ENCODE measurements at regions not wholly inside any gene's neighbourhood (a gene's known extent, or its start where the extent isn't known, plus 50 kb on each side); places are given as distances from the start of the nearest gene placed in this dataset.

- no peak for DNase-seq
Observed at GRCh38 chr5:54632131-54632701, 114.7 kb downstream of the SNX18 start.

DNA sequence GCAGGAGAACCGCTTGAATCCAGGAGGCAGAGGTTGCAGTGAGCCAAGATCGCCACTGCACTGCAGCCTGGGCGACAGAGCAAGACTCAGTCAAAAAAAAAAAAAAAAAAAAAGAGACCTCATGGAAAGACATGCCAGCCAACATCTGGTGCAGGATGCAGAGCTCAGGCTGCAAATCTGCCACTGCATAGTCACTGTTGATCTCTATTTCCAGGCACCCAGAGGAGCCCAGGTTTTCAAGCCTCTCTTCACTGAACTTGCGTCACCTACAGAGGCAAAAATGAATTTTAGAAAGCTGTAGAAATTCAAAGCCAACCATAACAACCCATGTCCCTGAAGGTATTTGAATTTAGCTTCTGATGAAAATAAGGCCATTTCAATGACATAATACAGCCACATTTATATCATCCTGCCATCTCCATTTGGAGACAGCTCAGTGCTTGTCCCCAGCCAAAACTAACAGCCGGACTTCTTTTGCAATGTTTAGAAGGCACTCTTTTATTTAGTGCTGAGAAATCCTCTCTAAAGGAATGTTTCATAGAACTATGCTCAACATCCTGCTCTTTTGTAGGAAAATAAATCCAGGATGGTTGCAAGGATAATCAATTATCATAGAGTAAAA lies 113.3 kb downstream of the SNX18 start:
- DNase-seq = no peak

DNA sequence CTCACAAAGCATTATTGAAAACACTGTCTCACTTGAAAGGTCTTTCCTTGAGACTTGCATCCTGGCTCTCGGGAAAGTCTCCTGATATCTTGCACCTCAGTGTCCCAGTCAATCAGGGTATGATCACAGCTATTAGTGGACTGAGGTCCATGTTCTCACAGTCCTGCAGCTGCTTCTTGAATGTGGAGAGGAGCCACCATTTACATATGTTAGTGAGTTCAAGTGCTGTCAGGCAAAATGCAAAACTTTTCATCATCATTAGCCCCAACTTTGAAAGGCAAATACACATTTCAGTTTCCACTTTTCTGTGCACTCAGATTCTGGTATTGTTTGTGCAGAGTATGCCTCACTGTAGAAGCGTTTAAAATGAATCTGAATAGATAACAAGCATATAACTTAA lies 111.6 kb downstream of the SNX18 start:
- no peak for DNase-seq

GRCh38 chr5:54628050-54628449 lies 110.5 kb downstream of the SNX18 start:
- no peak for DNase-seq

GRCh38 chr5:54626407-54626806 lies 108.8 kb downstream of the SNX18 start:
- no peak for DNase-seq

DNA sequence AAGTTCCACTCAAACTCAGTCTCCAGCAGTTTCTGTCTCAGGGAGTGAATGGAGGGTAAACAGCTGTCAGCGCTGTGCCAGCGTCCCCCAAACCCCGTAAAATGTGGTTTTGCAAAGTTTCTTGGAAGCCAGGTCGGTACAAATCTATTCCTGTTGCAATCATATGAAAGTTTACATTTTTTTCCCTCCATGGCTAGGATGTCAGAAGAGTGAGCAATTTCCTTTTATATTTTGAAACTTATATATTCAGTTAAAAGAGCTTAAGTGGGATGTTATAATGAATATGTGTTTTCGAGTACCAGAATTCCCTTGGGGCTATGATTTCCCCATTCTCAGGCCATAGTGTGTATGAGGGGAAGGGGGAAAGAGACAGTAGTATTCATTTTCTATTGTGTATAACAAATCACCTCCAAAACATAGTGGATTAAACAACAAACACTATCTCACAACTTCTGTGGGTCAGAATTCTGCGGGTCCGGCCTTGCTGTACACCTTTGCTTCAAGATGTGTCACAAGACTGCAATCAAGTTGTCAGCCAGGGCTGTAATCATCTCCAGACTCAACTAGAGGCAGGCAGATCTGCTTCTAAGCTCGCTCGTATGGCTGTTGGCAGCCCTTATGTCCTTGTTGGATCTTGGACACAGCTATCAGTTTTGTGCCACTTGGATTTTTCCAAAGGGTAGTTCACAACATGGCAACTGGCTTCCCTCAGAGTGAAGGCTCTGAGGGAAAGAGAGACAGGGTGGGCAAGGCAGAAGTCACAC lies 107.4 kb downstream of the SNX18 start:
- no peak for DNase-seq

- DNase-seq = no peak
Observed at GRCh38 chr5:54621709-54622108, 104.2 kb downstream of the SNX18 start.

GRCh38 chr5:54621048-54621447 lies 103.5 kb downstream of the SNX18 start:
- DNase-seq = no peak

GRCh38 chr5:54620141-54620933 lies 102.8 kb downstream of the SNX18 start:
- no peak for DNase-seq

- no peak for DNase-seq
Observed at GRCh38 chr5:54619731-54620130, 102.2 kb downstream of the SNX18 start.

- DNase-seq = no peak
Observed at GRCh38 chr5:54616518-54617220, 99.1 kb downstream of the SNX18 start.

DNA sequence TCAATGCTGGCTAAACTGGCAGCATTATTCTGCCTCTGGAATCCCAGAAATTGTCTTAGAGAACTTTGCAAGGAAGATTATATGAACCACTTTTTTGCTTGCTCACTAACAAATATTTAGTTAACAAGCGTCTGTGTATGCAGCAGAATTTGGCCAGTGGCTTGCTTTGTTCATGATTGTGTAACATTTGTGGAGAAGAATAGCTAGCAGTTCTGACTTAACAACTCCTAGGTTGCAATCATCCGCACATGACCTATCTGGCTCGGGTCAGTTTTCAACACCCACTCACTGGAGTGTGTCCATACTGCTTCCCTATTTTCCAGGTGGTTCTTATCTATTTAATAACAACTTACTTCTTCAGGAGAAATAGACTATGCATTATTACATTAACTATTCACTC lies 98.5 kb downstream of the SNX18 start:
- DNase-seq = no peak

DNA sequence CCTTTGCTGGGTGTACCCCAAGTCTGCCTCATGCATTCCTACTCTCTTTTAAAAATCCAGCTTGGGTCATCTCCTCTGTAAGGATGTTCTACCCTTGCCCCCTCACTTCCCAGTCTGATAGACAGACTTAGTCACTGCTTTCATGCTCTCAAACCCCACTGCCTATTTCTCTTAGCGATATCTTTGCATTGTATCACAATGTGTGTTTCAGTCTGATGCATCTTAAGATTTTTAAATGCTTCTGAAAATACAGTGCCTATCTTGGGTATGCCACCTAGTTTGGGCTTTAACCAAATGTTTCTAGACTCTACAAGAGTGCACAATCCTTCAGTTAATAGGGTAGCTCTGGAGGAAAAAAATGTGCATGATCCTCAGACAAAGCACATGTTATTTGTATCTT lies 97.8 kb downstream of the SNX18 start:
- no peak for DNase-seq

DNA sequence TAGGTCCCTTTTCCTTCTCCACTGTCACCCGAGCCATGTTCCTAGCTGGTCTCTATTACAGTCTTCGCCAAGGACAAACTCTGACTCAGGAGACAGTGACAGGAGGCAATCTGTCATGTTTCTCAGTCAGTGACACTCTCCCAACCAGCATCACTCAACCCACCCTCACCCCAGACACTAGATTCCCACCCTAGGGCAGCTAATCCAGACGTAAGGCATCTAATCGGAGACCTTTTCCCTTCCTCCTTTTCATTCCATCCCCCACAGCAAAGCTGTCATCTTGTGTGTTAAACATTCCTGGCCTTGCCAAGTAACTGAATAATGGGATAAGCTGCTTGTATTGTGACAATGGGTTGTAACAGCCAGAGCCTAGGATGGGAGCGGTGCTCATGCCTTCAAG lies 95.2 kb downstream of the SNX18 start:
- no peak for DNase-seq

DNA sequence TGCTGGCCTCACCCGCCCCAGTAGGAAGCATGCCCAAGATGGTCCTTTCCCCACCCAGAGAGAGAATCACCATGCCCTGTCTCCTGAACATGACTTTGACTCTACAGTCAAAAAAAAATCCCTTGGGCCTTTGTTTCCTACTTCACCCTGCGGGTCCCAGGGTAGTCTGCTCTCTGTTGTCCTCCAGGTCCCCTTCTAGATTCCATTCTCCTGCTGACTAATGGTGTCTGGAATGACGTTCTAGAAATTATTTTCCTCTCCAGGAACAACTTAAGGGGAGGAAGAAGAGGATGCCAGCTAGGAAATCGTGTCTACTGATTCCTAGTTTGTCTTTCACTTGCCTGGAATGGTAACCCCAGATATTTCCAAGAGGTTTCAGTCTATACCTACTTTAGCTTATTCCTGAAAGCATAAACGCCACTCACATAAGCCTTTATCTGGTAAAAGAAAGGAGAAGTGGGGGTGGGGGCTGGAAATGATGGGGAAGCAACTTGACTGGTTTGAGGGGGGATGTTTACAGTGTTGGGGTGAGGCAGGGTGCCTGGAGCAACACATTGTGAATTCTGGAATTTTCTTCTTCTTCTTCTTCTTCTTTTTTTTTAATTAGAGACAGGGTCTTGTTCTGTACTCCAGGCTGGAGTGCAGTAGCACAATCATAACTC lies 93.9 kb downstream of the SNX18 start:
- DNase-seq = no peak

GRCh38 chr5:54610197-54610944 lies 92.8 kb downstream of the SNX18 start:
- DNase-seq = peak; percentile 4

- no peak for DNase-seq
Observed at GRCh38 chr5:54608423-54609085, 91.0 kb downstream of the SNX18 start.

DNA sequence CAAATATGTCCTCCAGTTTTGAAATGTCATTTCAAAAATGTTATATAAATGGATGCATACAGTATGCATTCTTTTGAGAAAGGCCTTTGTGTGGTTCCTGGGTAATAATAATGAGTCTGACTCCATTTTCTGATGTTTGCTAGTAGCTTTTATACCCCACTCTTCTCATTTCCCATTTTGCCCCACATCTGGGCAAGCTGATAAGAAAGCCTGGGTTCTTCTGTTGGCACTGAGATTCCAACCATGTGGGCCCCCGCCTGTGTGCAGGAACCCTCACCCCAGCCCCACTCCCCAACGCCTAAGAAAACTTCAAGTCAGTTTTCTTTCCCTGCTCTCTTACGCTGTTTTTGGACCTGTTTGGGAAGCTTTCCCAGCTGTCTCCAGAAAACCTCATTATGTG lies 89.4 kb downstream of the SNX18 start:
- DNase-seq = no peak

GRCh38 chr5:54603372-54603771 lies 85.8 kb downstream of the SNX18 start:
- DNase-seq = no peak

- DNase-seq = no peak
Observed at GRCh38 chr5:54602475-54602874, 84.9 kb downstream of the SNX18 start.

Measured in stimulated activated CD4-positive, alpha-beta T cell treated with anti-CD3 and anti-CD28 coated beads, Interleukin-1b, Interleukin-23, amount 100 ng/mL, for 48 hours (primary cell).